GM12892 (cell line): ENCODE measurements at regions not wholly inside any gene's neighbourhood (a gene's known extent, or its start where the extent isn't known, plus 50 kb on each side); places are given as distances from the start of the nearest gene placed in this dataset.

ENCODE experiments used
- POLR2A ChIP-seq: IDR thresholded peaks from 2 replicates; pipeline ENCODE4 v1.6.1; 2011; ENCODE audit warnings: low read depth, low read length, control low read depth
- POLR2AphosphoS5 ChIP-seq: IDR thresholded peaks from 2 replicates; pipeline ENCODE4 v1.6.1; 2011; ENCODE audit warnings: low read depth, low read length, control low read depth

DNA sequence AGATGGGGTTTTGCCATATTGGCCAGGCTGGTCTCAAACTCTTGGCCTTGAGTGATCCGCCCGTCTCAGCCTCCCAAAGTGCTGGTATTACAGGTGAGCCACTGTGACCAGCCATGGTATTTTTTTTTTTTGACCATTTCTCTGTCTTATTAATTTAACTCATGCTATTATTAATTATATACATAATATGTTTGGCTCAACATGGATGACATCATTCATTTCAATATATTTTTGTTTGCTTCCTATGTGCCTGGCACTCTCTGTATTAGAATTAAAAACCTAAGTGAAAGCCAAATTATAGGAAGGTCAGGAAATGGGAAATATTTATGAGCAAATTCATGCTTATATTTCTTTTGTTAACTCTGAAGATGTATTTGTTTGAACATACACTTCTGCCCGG is 55.8 kb upstream of the AKIRIN2 start:
- TF ChIP-seq POLR2AphosphoS5 (no peak), POLR2A (no peak)
